ENCODE measurements at regions not wholly inside any gene's neighbourhood (a gene's known extent, or its start where the extent isn't known, plus 50 kb on each side); places are given as distances from the start of the nearest gene placed in this dataset.

- CTCF ChIA-PET = no interaction called here
- H3K4me3 ChIP-seq (ENCODE audit: low read depth, low read length) = no peak overlapping the region
- no peak for DNase-seq (ENCODE audit: low read depth, low spot score)
- no peaks in the 10 kb centered on the region for H3K27me3 ChIP-seq (ENCODE audit: control insufficient read depth, insufficient read depth, low read length)
- no peaks in the 10 kb centered on the region for H3K9me3 ChIP-seq (ENCODE audit: control insufficient read depth, insufficient read depth, low read length)
- TF ChIP-seq CTCF (IDR thresholded peaks at IDR 0.05; ENCODE audit: low read depth, low read length) = no peak
- POLR2A ChIA-PET = interaction anchor here (0.6 kb wide), 1 partner anchor 300 kb away, joined by 3 read pairs; no protein-coding TSS in a partner anchor
- H3K27ac ChIP-seq (ENCODE audit: low read depth, low read length) = no peak overlapping the region
These were observed 275.2 kb downstream of the IPMK start for GRCh38 chr10:57992321-57993077.

- ChIA-PET CTCF (no interaction called here), POLR2A (no interaction called here)
- no peak overlapping the region for H3K4me3 ChIP-seq (ENCODE audit: low read depth, low read length)
- no peaks in the 10 kb centered on the region for H3K27me3 ChIP-seq (ENCODE audit: control insufficient read depth, insufficient read depth, low read length)
- no peak overlapping the region for H3K27ac ChIP-seq (ENCODE audit: low read depth, low read length)
- no peaks in the 10 kb centered on the region for H3K9me3 ChIP-seq (ENCODE audit: control insufficient read depth, insufficient read depth, low read length)
- no peak for TF ChIP-seq CTCF (IDR thresholded peaks at IDR 0.05; ENCODE audit: low read depth, low read length)
- no peak for DNase-seq (ENCODE audit: low read depth, low spot score)
These were observed 278.7 kb downstream of the IPMK start for GRCh38 chr10:57988964-57989363.

DNA sequence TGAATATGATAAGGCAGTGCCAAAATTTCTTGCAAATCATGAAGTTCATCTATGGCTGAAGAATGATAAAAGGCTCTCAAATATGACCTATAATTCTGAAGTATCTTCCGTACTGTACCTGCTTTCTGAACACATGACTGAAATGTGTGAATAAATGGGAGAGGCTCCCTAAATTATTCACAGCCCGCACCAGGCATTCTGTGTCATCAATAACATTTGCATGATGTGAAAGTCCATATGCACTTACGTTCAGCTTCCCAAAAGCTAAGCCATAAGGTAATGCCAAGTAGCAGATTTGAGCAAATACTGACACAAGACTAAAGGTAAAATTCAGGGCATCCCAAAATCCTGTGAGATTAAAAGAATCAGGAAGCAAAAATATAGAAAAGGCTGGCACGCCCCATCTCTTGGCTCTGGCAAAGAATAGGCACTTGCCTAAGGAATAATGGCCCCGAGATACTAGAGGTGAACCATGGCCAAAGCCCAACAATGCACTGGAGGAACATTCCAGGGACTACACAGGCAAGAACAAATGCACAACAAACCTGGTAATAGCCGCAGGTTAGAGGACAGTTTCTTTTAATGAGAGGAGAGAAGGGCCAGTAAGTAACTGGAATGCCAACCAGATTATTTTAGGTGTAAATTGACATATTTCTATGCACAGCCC is 280.5 kb downstream of the IPMK start:
- Histone ChIP-seq H3K4me3 (ENCODE audit: low read depth, low read length) (no peak overlapping the region), H3K9me3 (ENCODE audit: control insufficient read depth, insufficient read depth, low read length) (no peaks in the 10 kb centered on the region), H3K27me3 (ENCODE audit: control insufficient read depth, insufficient read depth, low read length) (no peaks in the 10 kb centered on the region), H3K27ac (ENCODE audit: low read depth, low read length) (no peak overlapping the region)
- ChIA-PET POLR2A (no interaction called here), CTCF (no interaction called here)
- DNase-seq (ENCODE audit: low read depth, low spot score) = no peak
- no peak for TF ChIP-seq CTCF (IDR thresholded peaks at IDR 0.05; ENCODE audit: low read depth, low read length)

- POLR2A ChIA-PET = no interaction called here
These were observed 281.3 kb downstream of the IPMK start for GRCh38 chr10:57986422-57986821.

More at GRCh38 chr10:57986422-57986821, 281.3 kb downstream of the IPMK start:
- no peak for DNase-seq (ENCODE audit: low read depth, low spot score)
- no peaks in the 10 kb centered on the region for H3K27me3 ChIP-seq (ENCODE audit: control insufficient read depth, insufficient read depth, low read length)
- CTCF ChIA-PET = no interaction called here
- no peaks in the 10 kb centered on the region for H3K9me3 ChIP-seq (ENCODE audit: control insufficient read depth, insufficient read depth, low read length)
- no peak overlapping the region for H3K4me3 ChIP-seq (ENCODE audit: low read depth, low read length)
- no peak overlapping the region for H3K27ac ChIP-seq (ENCODE audit: low read depth, low read length)
- no peak for TF ChIP-seq CTCF (IDR thresholded peaks at IDR 0.05; ENCODE audit: low read depth, low read length)

All from AG04450 (cell line).